ENCODE measurements at regions not wholly inside any gene's neighbourhood (a gene's known extent, or its start where the extent isn't known, plus 50 kb on each side); places are given as distances from the start of the nearest gene placed in this dataset.

- no peak for TF ChIP-seq CTCF (IDR thresholded peaks at IDR 0.05; ENCODE audit: insufficient read depth, low read depth, low read length, missing control alignments)
- DNase-seq (ENCODE audit: low read depth): peak; percentile 76
- H3K4me3 ChIP-seq (ENCODE audit: low read length): no peak overlapping the region
Observed at GRCh38 chr13:74651121-74651520, 516.9 kb upstream of the KLF12 start.

- TF ChIP-seq CTCF (IDR thresholded peaks at IDR 0.05; ENCODE audit: insufficient read depth, low read depth, low read length, missing control alignments): no peak
- no peak for DNase-seq (ENCODE audit: low read depth)
- H3K4me3 ChIP-seq (ENCODE audit: low read length): no peak overlapping the region
Observed at GRCh38 chr13:74647991-74648390, 513.8 kb upstream of the KLF12 start.

GRCh38 chr13:74647211-74647610 is 513.0 kb upstream of the KLF12 start:
- TF ChIP-seq CTCF (IDR thresholded peaks at IDR 0.05; ENCODE audit: insufficient read depth, low read depth, low read length, missing control alignments): no peak
- H3K4me3 ChIP-seq (ENCODE audit: low read length): no peak overlapping the region
- no peak for DNase-seq (ENCODE audit: low read depth)

GRCh38 chr13:74646091-74646490 is 511.9 kb upstream of the KLF12 start:
- no peak for TF ChIP-seq CTCF (IDR thresholded peaks at IDR 0.05; ENCODE audit: insufficient read depth, low read depth, low read length, missing control alignments)
- H3K4me3 ChIP-seq (ENCODE audit: low read length): no peak overlapping the region
- DNase-seq (ENCODE audit: low read depth): no peak

GRCh38 chr13:74645586-74645985 is 511.4 kb upstream of the KLF12 start:
- no peak for DNase-seq (ENCODE audit: low read depth)
- no peak overlapping the region for H3K4me3 ChIP-seq (ENCODE audit: low read length)
- TF ChIP-seq CTCF (IDR thresholded peaks at IDR 0.05; ENCODE audit: insufficient read depth, low read depth, low read length, missing control alignments): no peak

- no peak for TF ChIP-seq CTCF (IDR thresholded peaks at IDR 0.05; ENCODE audit: insufficient read depth, low read depth, low read length, missing control alignments)
- no peak overlapping the region for H3K4me3 ChIP-seq (ENCODE audit: low read length)
- DNase-seq (ENCODE audit: low read depth): peak; percentile 70
Observed at GRCh38 chr13:74644229-74644628, 510.0 kb upstream of the KLF12 start.

GRCh38 chr13:74641586-74641985 is 507.4 kb upstream of the KLF12 start:
- DNase-seq (ENCODE audit: low read depth): peak; percentile 70
- TF ChIP-seq CTCF (IDR thresholded peaks at IDR 0.05; ENCODE audit: insufficient read depth, low read depth, low read length, missing control alignments): no peak
- no peak overlapping the region for H3K4me3 ChIP-seq (ENCODE audit: low read length)
